ENCODE measurements at regions not wholly inside any gene's neighbourhood (a gene's known extent, or its start where the extent isn't known, plus 50 kb on each side); places are given as distances from the start of the nearest gene placed in this dataset.

DNA sequence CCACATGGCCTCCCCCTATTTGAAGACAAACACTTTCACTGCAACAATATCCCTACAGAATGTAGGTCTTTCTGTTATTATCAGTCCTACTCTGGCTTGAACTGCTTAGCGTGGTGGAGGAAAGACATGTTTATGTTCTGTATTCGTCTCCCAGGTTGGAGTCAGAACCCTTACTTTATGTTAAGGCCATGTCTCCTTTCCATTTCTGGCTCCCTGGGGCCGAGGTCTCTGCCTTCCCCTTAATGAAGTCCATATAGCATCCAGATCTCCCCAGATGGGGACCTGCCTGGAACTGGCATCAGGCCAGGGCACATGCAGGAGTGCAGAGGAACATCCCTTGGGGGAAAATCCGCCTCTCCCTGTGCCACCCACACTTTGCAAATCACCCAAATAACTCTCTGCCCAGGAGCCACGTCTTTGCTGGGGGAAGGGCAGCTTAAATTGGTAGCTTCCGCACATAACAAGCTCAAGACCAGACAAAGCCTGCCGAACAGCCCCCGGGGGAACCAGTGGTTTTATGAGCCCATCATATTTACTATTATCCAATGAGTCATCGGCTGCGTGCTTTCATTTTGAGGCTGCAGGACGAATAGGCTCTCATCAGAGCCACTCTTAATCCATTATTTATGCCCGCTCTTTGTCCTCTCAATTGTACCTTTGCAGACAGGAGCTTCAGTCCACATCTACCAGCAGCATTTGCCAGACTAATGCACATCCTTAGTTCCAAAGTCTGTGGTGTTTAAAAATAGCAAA, 237.0 kb downstream of the UACA start:
- DNase-seq, result no peak
- H3K9me3 ChIP-seq (replicated peaks), result no peaks in the 10 kb centered on the region
- H3K4me1 ChIP-seq, result no peaks in the 10 kb centered on the region
- intact Hi-C loops (cut with micrococcal nuclease), result no loop called here
- TF ChIP-seq, protein P1, sequence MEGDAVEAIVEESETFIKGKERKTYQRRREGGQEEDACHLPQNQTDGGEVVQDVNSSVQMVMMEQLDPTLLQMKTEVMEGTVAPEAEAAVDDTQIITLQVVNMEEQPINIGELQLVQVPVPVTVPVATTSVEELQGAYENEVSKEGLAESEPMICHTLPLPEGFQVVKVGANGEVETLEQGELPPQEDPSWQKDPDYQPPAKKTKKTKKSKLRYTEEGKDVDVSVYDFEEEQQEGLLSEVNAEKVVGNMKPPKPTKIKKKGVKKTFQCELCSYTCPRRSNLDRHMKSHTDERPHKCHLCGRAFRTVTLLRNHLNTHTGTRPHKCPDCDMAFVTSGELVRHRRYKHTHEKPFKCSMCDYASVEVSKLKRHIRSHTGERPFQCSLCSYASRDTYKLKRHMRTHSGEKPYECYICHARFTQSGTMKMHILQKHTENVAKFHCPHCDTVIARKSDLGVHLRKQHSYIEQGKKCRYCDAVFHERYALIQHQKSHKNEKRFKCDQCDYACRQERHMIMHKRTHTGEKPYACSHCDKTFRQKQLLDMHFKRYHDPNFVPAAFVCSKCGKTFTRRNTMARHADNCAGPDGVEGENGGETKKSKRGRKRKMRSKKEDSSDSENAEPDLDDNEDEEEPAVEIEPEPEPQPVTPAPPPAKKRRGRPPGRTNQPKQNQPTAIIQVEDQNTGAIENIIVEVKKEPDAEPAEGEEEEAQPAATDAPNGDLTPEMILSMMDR (IDR thresholded peaks at IDR 0.05; ENCODE audit: borderline replicate concordance), result no peak
- H3K27me3 ChIP-seq (ENCODE audit: low read depth), result peaks cover 17% of the 10 kb centered on the region
- H3K27ac ChIP-seq (replicated peaks), result no peak overlapping the region
- peak overlapping the region; percentile 9 for H3K4me3 ChIP-seq
- H3K36me3 ChIP-seq, result no peaks in the 10 kb centered on the region

- Histone ChIP-seq H3K4me3 (no peak overlapping the region), H3K27ac (replicated peaks) (no peak overlapping the region), H3K9me3 (replicated peaks) (no peaks in the 10 kb centered on the region), H3K4me1 (no peaks in the 10 kb centered on the region), H3K27me3 (ENCODE audit: low read depth) (peaks cover 22% of the 10 kb centered on the region), H3K36me3 (no peaks in the 10 kb centered on the region)
- no peak for DNase-seq
- TF ChIP-seq, protein P1 (IDR thresholded peaks at IDR 0.05; ENCODE audit: borderline replicate concordance), result no peak
- intact Hi-C loops (cut with micrococcal nuclease), result no loop called here
These were observed 237.8 kb downstream of the UACA start for GRCh38 chr15:70525551-70525950.

GRCh38 chr15:70524470-70524869, 238.9 kb downstream of the UACA start:
- TF ChIP-seq, protein P1 (IDR thresholded peaks at IDR 0.05; ENCODE audit: borderline replicate concordance), result no peak
- peaks cover 30% of the 10 kb centered on the region for H3K27me3 ChIP-seq (ENCODE audit: low read depth)
- no peak overlapping the region for H3K27ac ChIP-seq (replicated peaks)
- DNase-seq, result no peak
- no peaks in the 10 kb centered on the region for H3K4me1 ChIP-seq
- no peaks in the 10 kb centered on the region for H3K36me3 ChIP-seq
- no peaks in the 10 kb centered on the region for H3K9me3 ChIP-seq (replicated peaks)
- intact Hi-C loops (cut with micrococcal nuclease), result no loop called here
- no peak overlapping the region for H3K4me3 ChIP-seq

DNA sequence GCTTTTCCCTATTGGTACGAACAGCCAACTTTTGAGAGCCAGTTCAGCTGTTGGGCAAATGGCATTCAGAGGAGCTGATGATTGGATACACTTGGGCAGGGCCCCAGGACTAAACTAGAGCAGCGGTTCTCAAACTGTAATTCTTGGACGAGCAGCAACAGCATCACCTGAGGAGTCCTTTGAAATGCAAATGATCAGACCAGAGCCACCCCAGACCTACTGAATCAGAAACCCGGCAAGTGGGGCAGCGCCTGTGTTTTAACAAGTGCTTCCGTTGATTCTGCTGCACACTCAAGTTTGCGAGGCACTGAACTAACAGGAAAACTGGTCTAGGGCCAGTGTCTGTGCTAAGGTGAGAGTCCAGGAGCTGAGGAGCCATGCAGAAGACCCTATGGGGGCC, 239.7 kb downstream of the UACA start:
- Histone ChIP-seq H3K4me1 (no peaks in the 10 kb centered on the region), H3K27me3 (ENCODE audit: low read depth) (peaks cover 38% of the 10 kb centered on the region), H3K4me3 (no peak overlapping the region), H3K27ac (replicated peaks) (no peak overlapping the region), H3K36me3 (no peaks in the 10 kb centered on the region), H3K9me3 (replicated peaks) (no peaks in the 10 kb centered on the region)
- no peak for DNase-seq
- intact Hi-C loops (cut with micrococcal nuclease), result no loop called here
- TF ChIP-seq, protein P1 (IDR thresholded peaks at IDR 0.05; ENCODE audit: borderline replicate concordance), result no peak

DNA sequence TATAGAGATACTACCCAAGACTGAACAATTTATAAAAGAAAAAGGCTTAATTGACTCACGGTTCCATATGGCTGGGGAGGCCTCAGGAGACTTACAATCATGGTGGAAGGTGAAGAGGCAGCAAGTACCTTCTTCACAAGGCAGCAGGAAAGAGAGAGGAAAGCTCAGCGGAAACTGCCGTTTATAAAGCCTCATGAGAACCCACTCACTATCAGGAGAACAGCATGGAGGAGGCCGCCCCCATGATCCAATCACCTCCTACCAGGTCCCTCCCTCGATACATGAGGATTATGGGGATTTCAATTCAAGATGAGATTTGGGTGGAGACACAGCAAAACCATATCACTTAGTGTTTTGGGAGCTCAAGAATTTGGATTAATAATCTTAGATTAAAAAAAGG, 240.2 kb downstream of the UACA start:
- no peaks in the 10 kb centered on the region for H3K36me3 ChIP-seq
- no peak overlapping the region for H3K4me3 ChIP-seq
- H3K27me3 ChIP-seq (ENCODE audit: low read depth), result peaks cover 43% of the 10 kb centered on the region
- TF ChIP-seq, protein P1 (IDR thresholded peaks at IDR 0.05; ENCODE audit: borderline replicate concordance), result no peak
- intact Hi-C loops (cut with micrococcal nuclease), result no loop called here
- DNase-seq, result no peak
- H3K9me3 ChIP-seq (replicated peaks), result no peaks in the 10 kb centered on the region
- H3K4me1 ChIP-seq, result no peaks in the 10 kb centered on the region
- H3K27ac ChIP-seq (replicated peaks), result no peak overlapping the region

Measured in left ventricle myocardium inferior (tissue), 1 donor.